ENCODE measurements at regions not wholly inside any gene's neighbourhood (a gene's known extent, or its start where the extent isn't known, plus 50 kb on each side); places are given as distances from the start of the nearest gene placed in this dataset.

DNA sequence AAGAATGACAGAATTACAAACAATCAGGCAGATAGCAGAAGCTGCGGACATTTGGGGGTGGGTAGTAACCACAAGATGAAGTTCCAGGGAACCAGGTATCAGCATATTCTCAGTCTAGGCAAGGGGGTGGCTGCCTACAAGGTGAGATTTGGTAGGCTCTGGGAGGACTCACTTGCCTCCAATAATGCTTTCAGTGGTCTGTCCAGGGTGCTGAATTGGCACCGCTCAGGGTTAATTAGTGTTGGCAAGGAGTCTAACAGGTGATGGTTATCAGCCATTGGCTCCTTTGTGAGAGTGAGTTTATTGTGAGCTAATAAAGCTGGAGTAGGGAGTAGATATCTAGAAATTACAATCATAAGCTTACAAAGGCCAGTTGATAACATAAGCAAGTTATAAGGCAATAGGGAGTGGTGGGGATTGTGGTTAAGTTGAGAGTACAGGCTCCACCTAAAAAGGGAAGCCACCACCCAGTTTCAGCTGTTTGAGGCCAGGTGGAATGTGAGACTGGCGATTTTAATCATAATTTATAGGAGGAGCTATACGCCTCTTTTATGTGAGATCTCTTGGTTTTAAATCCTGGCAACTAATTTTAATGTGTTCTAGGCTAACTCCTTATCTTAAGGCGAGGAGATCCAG lies 320.5 kb downstream of the MIAT start:
- no peak for TF ChIP-seq POLR2A (IDR thresholded peaks at IDR 0.05; ENCODE audit: extremely low read depth, insufficient read length)
- TF ChIP-seq, protein P1, sequence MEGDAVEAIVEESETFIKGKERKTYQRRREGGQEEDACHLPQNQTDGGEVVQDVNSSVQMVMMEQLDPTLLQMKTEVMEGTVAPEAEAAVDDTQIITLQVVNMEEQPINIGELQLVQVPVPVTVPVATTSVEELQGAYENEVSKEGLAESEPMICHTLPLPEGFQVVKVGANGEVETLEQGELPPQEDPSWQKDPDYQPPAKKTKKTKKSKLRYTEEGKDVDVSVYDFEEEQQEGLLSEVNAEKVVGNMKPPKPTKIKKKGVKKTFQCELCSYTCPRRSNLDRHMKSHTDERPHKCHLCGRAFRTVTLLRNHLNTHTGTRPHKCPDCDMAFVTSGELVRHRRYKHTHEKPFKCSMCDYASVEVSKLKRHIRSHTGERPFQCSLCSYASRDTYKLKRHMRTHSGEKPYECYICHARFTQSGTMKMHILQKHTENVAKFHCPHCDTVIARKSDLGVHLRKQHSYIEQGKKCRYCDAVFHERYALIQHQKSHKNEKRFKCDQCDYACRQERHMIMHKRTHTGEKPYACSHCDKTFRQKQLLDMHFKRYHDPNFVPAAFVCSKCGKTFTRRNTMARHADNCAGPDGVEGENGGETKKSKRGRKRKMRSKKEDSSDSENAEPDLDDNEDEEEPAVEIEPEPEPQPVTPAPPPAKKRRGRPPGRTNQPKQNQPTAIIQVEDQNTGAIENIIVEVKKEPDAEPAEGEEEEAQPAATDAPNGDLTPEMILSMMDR (IDR thresholded peaks at IDR 0.05; ENCODE audit: low read depth, low read length) = no peak
- TF ChIP-seq, protein P2, sequence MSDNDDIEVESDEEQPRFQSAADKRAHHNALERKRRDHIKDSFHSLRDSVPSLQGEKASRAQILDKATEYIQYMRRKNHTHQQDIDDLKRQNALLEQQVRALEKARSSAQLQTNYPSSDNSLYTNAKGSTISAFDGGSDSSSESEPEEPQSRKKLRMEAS (IDR thresholded peaks at IDR 0.05; ENCODE audit: low read depth, low read length) = no peak
- no peak for TF ChIP-seq MYC (IDR thresholded peaks at IDR 0.05; ENCODE audit: low read depth, low read length)

DNA sequence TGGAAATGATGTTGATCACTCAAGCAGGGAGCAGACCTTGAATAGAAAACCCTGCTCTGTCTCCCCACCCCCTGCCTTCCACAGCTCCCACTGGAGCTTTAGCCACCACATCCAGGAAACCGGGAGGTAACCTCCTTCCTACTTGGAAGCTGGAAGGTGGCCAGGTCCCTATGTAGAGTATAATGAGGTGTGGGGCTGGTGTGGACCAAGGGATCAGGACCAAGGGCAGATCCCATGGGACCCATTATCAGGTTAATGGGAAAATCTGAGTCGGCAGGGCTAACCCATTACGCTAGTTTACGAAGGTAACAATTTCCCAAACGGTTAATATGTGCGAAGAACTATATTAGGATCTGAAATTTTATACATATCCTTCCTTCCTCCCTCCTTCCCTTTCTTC lies 321.9 kb downstream of the MIAT start:
- DNase-seq (ENCODE audit: low read depth) = no peak
- TF ChIP-seq, protein P1 (IDR thresholded peaks at IDR 0.05; ENCODE audit: low read depth, low read length) = no peak
- TF ChIP-seq POLR2A (IDR thresholded peaks at IDR 0.05; ENCODE audit: extremely low read depth, insufficient read length) = no peak
- TF ChIP-seq, protein P2 (IDR thresholded peaks at IDR 0.05; ENCODE audit: low read depth, low read length) = no peak
- no peak for TF ChIP-seq MYC (IDR thresholded peaks at IDR 0.05; ENCODE audit: low read depth, low read length)
- H3K4me3 ChIP-seq (ENCODE audit: low read depth, low read length) = no peak overlapping the region

More for the DNA sequence above, 320.5 kb downstream of the MIAT start:
- peak; percentile 2 for DNase-seq (ENCODE audit: low read depth)
- no peak overlapping the region for H3K4me3 ChIP-seq (ENCODE audit: low read depth, low read length)

DNA sequence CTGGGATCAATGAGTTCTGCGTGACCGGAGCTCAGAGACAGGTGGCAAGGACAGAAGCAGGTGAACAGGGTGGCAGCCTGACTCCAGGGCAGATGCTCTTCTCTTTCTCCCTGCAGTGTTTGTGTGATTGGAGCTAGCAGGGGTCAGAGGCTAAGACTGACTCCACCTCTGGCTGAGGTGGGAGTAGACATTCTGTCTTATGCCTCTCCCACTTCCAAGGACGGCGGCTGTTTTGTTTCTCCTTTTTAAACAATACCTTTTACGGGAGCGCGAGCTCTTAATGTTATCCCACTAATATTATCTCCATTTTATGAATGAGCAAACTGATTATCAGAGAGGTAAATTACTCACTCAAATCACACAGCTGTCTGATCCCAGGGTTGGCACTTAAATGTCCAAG lies 323.7 kb downstream of the MIAT start:
- no peak overlapping the region for H3K4me3 ChIP-seq (ENCODE audit: low read depth, low read length)
- no peak for DNase-seq (ENCODE audit: low read depth)
- no peak for TF ChIP-seq POLR2A (IDR thresholded peaks at IDR 0.05; ENCODE audit: extremely low read depth, insufficient read length)
- TF ChIP-seq, protein P2 (IDR thresholded peaks at IDR 0.05; ENCODE audit: low read depth, low read length) = no peak
- TF ChIP-seq, protein P1 (IDR thresholded peaks at IDR 0.05; ENCODE audit: low read depth, low read length) = no peak
- no peak for TF ChIP-seq MYC (IDR thresholded peaks at IDR 0.05; ENCODE audit: low read depth, low read length)

DNA sequence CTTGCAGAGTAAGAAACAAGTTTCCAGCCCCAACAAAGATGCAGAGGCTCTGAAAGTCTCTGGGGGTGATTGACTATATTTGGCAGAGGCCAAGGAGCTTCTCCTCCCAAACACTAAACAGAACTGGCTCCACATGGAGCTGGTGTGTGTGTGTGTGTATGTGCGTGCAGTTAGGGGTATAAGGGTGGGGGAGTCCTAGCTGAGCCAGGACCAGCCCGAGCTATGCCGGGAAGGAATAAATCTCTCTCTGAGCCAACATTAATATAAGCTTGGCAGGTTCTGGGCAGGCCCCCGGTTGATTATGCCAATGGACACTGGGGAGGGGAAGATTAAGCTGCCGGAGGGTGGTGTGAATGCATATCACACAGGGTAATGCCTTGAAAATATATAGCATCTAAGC lies 324.2 kb downstream of the MIAT start:
- no peak for DNase-seq (ENCODE audit: low read depth)
- H3K4me3 ChIP-seq (ENCODE audit: low read depth, low read length) = no peak overlapping the region
- no peak for TF ChIP-seq MYC (IDR thresholded peaks at IDR 0.05; ENCODE audit: low read depth, low read length)
- TF ChIP-seq, protein P1 (IDR thresholded peaks at IDR 0.05; ENCODE audit: low read depth, low read length) = no peak
- TF ChIP-seq, protein P2 (IDR thresholded peaks at IDR 0.05; ENCODE audit: low read depth, low read length) = no peak
- TF ChIP-seq POLR2A (IDR thresholded peaks at IDR 0.05; ENCODE audit: extremely low read depth, insufficient read length) = no peak

DNA sequence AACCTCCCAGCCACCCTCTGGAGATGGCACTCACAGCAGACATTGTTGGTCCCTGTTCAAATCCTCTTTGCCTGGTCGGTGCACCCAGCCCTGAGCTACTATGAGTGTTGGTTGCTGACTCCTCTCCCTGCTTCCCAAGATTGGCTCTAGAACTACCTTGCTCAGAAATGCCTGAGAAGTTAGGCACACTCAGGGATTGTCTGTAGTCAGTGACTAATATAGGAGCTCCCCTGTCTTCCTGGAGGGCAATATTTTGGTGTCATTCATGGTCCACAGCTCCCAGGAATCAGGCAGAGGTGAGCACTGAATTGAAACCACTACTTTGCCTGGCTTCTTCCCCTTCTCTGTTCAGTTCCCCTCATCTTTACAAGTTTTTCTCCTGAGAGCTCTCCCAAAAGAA lies 325.9 kb downstream of the MIAT start:
- no peak for DNase-seq (ENCODE audit: low read depth)
- no peak overlapping the region for H3K4me3 ChIP-seq (ENCODE audit: low read depth, low read length)
- TF ChIP-seq, protein P1 (IDR thresholded peaks at IDR 0.05; ENCODE audit: low read depth, low read length) = no peak
- TF ChIP-seq, protein P2 (IDR thresholded peaks at IDR 0.05; ENCODE audit: low read depth, low read length) = no peak
- TF ChIP-seq MYC (IDR thresholded peaks at IDR 0.05; ENCODE audit: low read depth, low read length) (no peak), POLR2A (IDR thresholded peaks at IDR 0.05; ENCODE audit: extremely low read depth, insufficient read length) (no peak)

Data from NB4 (cell line).